NOMO-1 treated with DMSO at 0.1 percent for 48 hours (cell line): ENCODE measurements at regions not wholly inside any gene's neighbourhood (a gene's known extent, or its start where the extent isn't known, plus 50 kb on each side); places are given as distances from the start of the nearest gene placed in this dataset.
A peak's percentile ranks its signal among the peaks of the same experiment; 100 is the strongest.

Experiments used
- DNase-seq: peaks from one replicate; lab custom pipeline; 2025; ENCODE audit not compliant: unreplicated experiment; lab: John Stamatoyannopoulos, UW

- peak; percentile 4 for DNase-seq
Observed at GRCh38 chrX:100512471-100512870, 72.3 kb upstream of the TNMD start.

- DNase-seq = no peak
Observed at GRCh38 chrX:100494646-100495370, 84.7 kb upstream of the PCDH19 start.

GRCh38 chrX:100491174-100491573, 81.1 kb upstream of the PCDH19 start:
- DNase-seq = no peak

GRCh38 chrX:100487795-100488194, 77.7 kb upstream of the PCDH19 start:
- DNase-seq = no peak

GRCh38 chrX:100484971-100485370, 74.9 kb upstream of the PCDH19 start:
- DNase-seq = no peak

- no peak for DNase-seq
Observed at GRCh38 chrX:100479329-100479728, 69.3 kb upstream of the PCDH19 start.

GRCh38 chrX:100478714-100479306, 68.7 kb upstream of the PCDH19 start:
- DNase-seq = no peak

GRCh38 chrX:100477958-100478357, 67.9 kb upstream of the PCDH19 start:
- DNase-seq = no peak

- DNase-seq = no peak
Observed at GRCh38 chrX:100477467-100477866, 67.4 kb upstream of the PCDH19 start.
